Neural cell (in vitro differentiated cells): ENCODE measurements at regions not wholly inside any gene's neighbourhood (a gene's known extent, or its start where the extent isn't known, plus 50 kb on each side); places are given as distances from the start of the nearest gene placed in this dataset.

Experiments
- H2AFZ ChIP-seq: fragments of 200-600, 300-800 bp; sonication (generic), shearing (Covaris generic); 2 replicates; pipeline ENCODE4 v1.6.0; 2014; ENCODE audit warnings: low read depth, mild to moderate bottlenecking, antibody characterized with exemption, low read length, moderate library complexity
- H3F3A ChIP-seq: fragments of 200-600 bp; shearing (Covaris generic); 2 replicates; pipeline ENCODE4 v1.6.1; 2016; ENCODE audit warnings: mild to moderate bottlenecking, moderate library complexity, mixed read lengths, antibody characterized with exemption, low read length; ENCODE audit not compliant: insufficient read depth, poor library complexity, severe bottlenecking
- H3K27ac ChIP-seq: fragments of 200-600, 300-800 bp; sonication (generic), shearing (Covaris generic); 2 replicates; pipeline ENCODE4 v1.5.1; 2014; ENCODE audit warnings: mild to moderate bottlenecking, low read length, moderate library complexity
- H3K27me3 ChIP-seq: fragments of 300-800, 200-600 bp; sonication (generic), shearing (Covaris generic); 2 replicates; pipeline ENCODE4 v1.6.0; 2014; ENCODE audit warnings: mild to moderate bottlenecking, low read depth, low read length, moderate library complexity; ENCODE audit not compliant: insufficient read depth
- H3K36me3 ChIP-seq: fragments of 300-800, 200-600 bp; sonication (generic), shearing (Covaris generic); 2 replicates; pipeline ENCODE4 v1.5.1; 2014; ENCODE audit warnings: mild to moderate bottlenecking, antibody characterized with exemption, low read length, moderate library complexity; ENCODE audit not compliant: insufficient read depth
- H3K4me2 ChIP-seq: fragments of 300-800, 200-600 bp; sonication (generic), shearing (Covaris generic); 2 replicates; pipeline ENCODE4 v1.6.0; 2014; ENCODE audit warnings: mild to moderate bottlenecking, low read length
- H3K4me3 ChIP-seq: fragments of 300-800, 200-600 bp; sonication (generic), shearing (Covaris generic); 2 replicates; pipeline ENCODE4 v1.5.1; 2014; ENCODE audit warnings: mild to moderate bottlenecking, low read length, moderate library complexity
- H3K79me2 ChIP-seq: fragments of 200-600 bp; shearing (Covaris generic); replicated peaks from 2 replicates; pipeline ENCODE4 v1.6.0; 2014; ENCODE audit warnings: mild to moderate bottlenecking, low read length, moderate library complexity; ENCODE audit not compliant: insufficient read depth
- H3K9ac ChIP-seq: fragments of 300-800, 200-600 bp; sonication (generic), shearing (Covaris generic); 2 replicates; pipeline ENCODE4 v1.6.1; 2016; ENCODE audit warnings: mild to moderate bottlenecking, low read length, mixed read lengths
- H3K9me2 ChIP-seq: fragments of 200-600 bp; shearing (Covaris generic); 2 replicates; pipeline ENCODE4 v1.6.1; 2016; ENCODE audit warnings: mild to moderate bottlenecking, low read length, mixed read lengths; ENCODE audit not compliant: insufficient read depth
- H3K9me3 ChIP-seq: fragments of 200-600, 300-800 bp; sonication (generic), shearing (Covaris generic); 2 replicates; pipeline ENCODE4 v1.6.1; 2016; ENCODE audit warnings: mild to moderate bottlenecking, mixed run types, low read length, moderate library complexity, mixed read lengths
- H4K20me1 ChIP-seq: fragments of 200-600 bp; shearing (Covaris generic); 2 replicates; pipeline ENCODE4 v1.6.1; 2016; ENCODE audit warnings: mild to moderate bottlenecking, mixed run types; ENCODE audit not compliant: insufficient read depth
- EP300 ChIP-seq: fragments of 450-650 bp; conservative IDR thresholded peaks from 2 replicates; pipeline ENCODE4 v1.6.1; 2014; ENCODE audit warnings: antibody characterized with exemption, mild to moderate bottlenecking, moderate library complexity; ENCODE audit not compliant: poor library complexity, severe bottlenecking
- EZH2 ChIP-seq: fragments of 200-600, 300-800 bp; shearing (Covaris generic), sonication (generic); IDR thresholded peaks from 2 replicates; pipeline ENCODE4 v1.6.1; 2014; ENCODE audit warnings: antibody characterized with exemption, low read length, borderline replicate concordance, mild to moderate bottlenecking; ENCODE audit not compliant: insufficient read depth, poor library complexity, severe bottlenecking
- MXI1 ChIP-seq: fragments of 450-650 bp; conservative IDR thresholded peaks from 2 replicates; pipeline ENCODE4 v1.6.1; 2014; ENCODE audit warnings: antibody characterized with exemption, mild to moderate bottlenecking; ENCODE audit not compliant: poor library complexity, severe bottlenecking
- POLR2AphosphoS5 ChIP-seq: IDR thresholded peaks from 2 replicates; pipeline ENCODE4 v1.6.1; 2012
- RAD21 ChIP-seq: fragments of 450-650 bp; conservative IDR thresholded peaks from 2 replicates; pipeline ENCODE4 v1.6.1; 2014; ENCODE audit warnings: antibody characterized with exemption, mild to moderate bottlenecking, moderate library complexity
- REST ChIP-seq: IDR thresholded peaks from 2 replicates; pipeline ENCODE4 v1.6.1; 2012; ENCODE audit warnings: borderline replicate concordance
- SMC3 ChIP-seq: fragments of 450-650 bp; conservative IDR thresholded peaks from 2 replicates; pipeline ENCODE4 v1.6.1; 2014; ENCODE audit warnings: antibody characterized with exemption, mild to moderate bottlenecking, moderate library complexity; ENCODE audit not compliant: poor library complexity
- TAF1 ChIP-seq: IDR thresholded peaks from 2 replicates; pipeline ENCODE4 v1.6.1; 2012; ENCODE audit warnings: low read depth
- TF ChIP-seq, protein P1 (sequence below): fragments of 450-650 bp; IDR thresholded peaks from 2 replicates; pipeline ENCODE4 v1.5.1; 2014; ENCODE audit warnings: antibody characterized with exemption, mild to moderate bottlenecking, moderate library complexity; ENCODE audit not compliant: poor library complexity, severe bottlenecking

DNA sequence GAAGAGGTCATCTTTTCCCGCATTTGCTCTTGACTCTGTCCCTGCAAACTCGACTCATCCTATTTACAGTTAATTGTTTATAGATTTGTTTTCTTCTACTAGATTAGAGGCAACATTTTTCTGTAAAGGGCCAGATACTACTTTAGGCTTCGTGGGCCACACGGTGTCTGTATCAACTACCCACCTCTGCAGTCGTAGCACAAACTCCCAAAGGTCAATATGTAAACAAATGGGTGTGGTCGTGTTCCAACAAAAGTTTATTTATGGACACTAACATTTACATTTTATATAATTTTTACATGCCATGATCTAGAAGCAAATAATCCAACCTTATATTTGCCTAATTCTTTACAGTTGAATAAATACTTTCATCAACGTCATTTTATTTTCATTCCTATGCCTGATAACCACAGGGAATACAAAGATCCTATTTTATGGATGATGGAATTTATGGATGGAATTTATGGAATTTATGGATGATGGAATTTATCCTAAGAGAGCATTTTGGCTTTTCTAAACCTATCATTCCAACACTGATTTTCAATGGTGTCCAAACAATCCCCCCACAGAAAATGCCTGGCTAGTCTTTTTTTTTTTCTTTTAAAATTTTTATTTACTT is 232.8 kb downstream of the MYLK4 start:
- H3F3A ChIP-seq = no peaks in the 10 kb centered on the region
- no peaks in the 10 kb centered on the region for H3K9me3 ChIP-seq
- no peaks in the 10 kb centered on the region for H3K9me2 ChIP-seq
- no peak overlapping the region for H3K4me2 ChIP-seq
- no peak overlapping the region for H3K9ac ChIP-seq
- H2AFZ ChIP-seq = no peak overlapping the region
- no peaks in the 10 kb centered on the region for H3K36me3 ChIP-seq
- H3K27me3 ChIP-seq = no peaks in the 10 kb centered on the region
- H4K20me1 ChIP-seq = no peaks in the 10 kb centered on the region
- TF ChIP-seq RAD21 (no peak), EP300 (no peak), EZH2 (no peak), TAF1 (no peak), REST (no peak), SMC3 (no peak), POLR2AphosphoS5 (no peak), MXI1 (no peak)
- TF ChIP-seq, protein P1, sequence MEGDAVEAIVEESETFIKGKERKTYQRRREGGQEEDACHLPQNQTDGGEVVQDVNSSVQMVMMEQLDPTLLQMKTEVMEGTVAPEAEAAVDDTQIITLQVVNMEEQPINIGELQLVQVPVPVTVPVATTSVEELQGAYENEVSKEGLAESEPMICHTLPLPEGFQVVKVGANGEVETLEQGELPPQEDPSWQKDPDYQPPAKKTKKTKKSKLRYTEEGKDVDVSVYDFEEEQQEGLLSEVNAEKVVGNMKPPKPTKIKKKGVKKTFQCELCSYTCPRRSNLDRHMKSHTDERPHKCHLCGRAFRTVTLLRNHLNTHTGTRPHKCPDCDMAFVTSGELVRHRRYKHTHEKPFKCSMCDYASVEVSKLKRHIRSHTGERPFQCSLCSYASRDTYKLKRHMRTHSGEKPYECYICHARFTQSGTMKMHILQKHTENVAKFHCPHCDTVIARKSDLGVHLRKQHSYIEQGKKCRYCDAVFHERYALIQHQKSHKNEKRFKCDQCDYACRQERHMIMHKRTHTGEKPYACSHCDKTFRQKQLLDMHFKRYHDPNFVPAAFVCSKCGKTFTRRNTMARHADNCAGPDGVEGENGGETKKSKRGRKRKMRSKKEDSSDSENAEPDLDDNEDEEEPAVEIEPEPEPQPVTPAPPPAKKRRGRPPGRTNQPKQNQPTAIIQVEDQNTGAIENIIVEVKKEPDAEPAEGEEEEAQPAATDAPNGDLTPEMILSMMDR = no peak
- H3K4me3 ChIP-seq = no peak overlapping the region
- H3K79me2 ChIP-seq = no peaks in the 10 kb centered on the region
- H3K27ac ChIP-seq = no peak overlapping the region

- H2AFZ ChIP-seq = no peak overlapping the region
- H3K9me3 ChIP-seq = no peaks in the 10 kb centered on the region
- H4K20me1 ChIP-seq = no peaks in the 10 kb centered on the region
- no peak overlapping the region for H3K9ac ChIP-seq
- no peak overlapping the region for H3K4me2 ChIP-seq
- H3K27ac ChIP-seq = no peak overlapping the region
- no peaks in the 10 kb centered on the region for H3K27me3 ChIP-seq
- no peaks in the 10 kb centered on the region for H3K36me3 ChIP-seq
- H3K79me2 ChIP-seq = no peaks in the 10 kb centered on the region
- no peaks in the 10 kb centered on the region for H3F3A ChIP-seq
- H3K4me3 ChIP-seq = no peak overlapping the region
- TF ChIP-seq RAD21 (no peak), TAF1 (no peak), REST (no peak), SMC3 (no peak), POLR2AphosphoS5 (no peak)
- TF ChIP-seq, protein P1 = no peak
- no peaks in the 10 kb centered on the region for H3K9me2 ChIP-seq
Measured at GRCh38 chr6:2517401-2517800, 233.3 kb downstream of the MYLK4 start.
